Endothelial cell of umbilical vein (primary cell): ENCODE measurements at regions not wholly inside any gene's neighbourhood (a gene's known extent, or its start where the extent isn't known, plus 50 kb on each side); places are given as distances from the start of the nearest gene placed in this dataset.

ENCODE experiments used
- CTCF ChIP-seq, 2 donors: IDR thresholded peaks; 1 replicate in 1 of 2; 2 replicates in 1 of 2; pipeline ENCODE4 v1.5.1; 2011; ENCODE audit warnings: low read length in 2 of 2, mild to moderate bottlenecking in 2 of 2, moderate library complexity in 2 of 2, control low read depth in 1 of 2, inconsistent platforms in 1 of 2, low read depth in 1 of 2; ENCODE audit not compliant: insufficient read depth in 1 of 2; ENCODE audit errors: extremely low read depth in 1 of 2
- EZH2 ChIP-seq: IDR thresholded peaks from 2 replicates; pipeline ENCODE4 v1.6.1; 2012; ENCODE audit warnings: borderline replicate concordance, low read depth, mild to moderate bottlenecking, moderate library complexity, low read length, inconsistent platforms; ENCODE audit not compliant: severe bottlenecking
- FOS ChIP-seq: IDR thresholded peaks from 2 replicates; pipeline ENCODE4 v1.6.1; 2011; ENCODE audit warnings: mild to moderate bottlenecking, low read length, moderate library complexity, borderline replicate concordance; ENCODE audit not compliant: insufficient read depth
- GATA2 ChIP-seq: IDR thresholded peaks from 2 replicates; pipeline ENCODE4 v1.7.0; 2011; ENCODE audit warnings: low read depth, mild to moderate bottlenecking, moderate library complexity, mixed read lengths, low read length; ENCODE audit not compliant: insufficient read length, insufficient read depth
- POLR2A ChIP-seq: IDR thresholded peaks from 2 replicates; pipeline ENCODE4 v1.6.1; 2012; ENCODE audit warnings: low read depth, mild to moderate bottlenecking, control low read depth, low read length
- POLR2AphosphoS5 ChIP-seq: IDR thresholded peaks from 2 replicates; pipeline ENCODE4 v1.6.1; 2012; ENCODE audit warnings: low read depth, mild to moderate bottlenecking, control low read depth, low read length, moderate library complexity; ENCODE audit not compliant: insufficient read depth
- TF ChIP-seq, protein P1 (sequence below): IDR thresholded peaks from 2 replicates; pipeline ENCODE4 v1.6.1; 2011; ENCODE audit not compliant: insufficient read depth, insufficient read length

- no peak for TF ChIP-seq EZH2
- no peak for TF ChIP-seq CTCF (IDR thresholded peaks at IDR 0.05; ENCODE audit: extremely low read depth in 1 of 2, insufficient read depth in 1 of 2, low read depth in 1 of 2, low read length in 2 of 2)
- no peak for TF ChIP-seq FOS
- TF ChIP-seq, protein P1, sequence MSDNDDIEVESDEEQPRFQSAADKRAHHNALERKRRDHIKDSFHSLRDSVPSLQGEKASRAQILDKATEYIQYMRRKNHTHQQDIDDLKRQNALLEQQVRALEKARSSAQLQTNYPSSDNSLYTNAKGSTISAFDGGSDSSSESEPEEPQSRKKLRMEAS, result no peak
- TF ChIP-seq POLR2A, result no peak
- no peak for TF ChIP-seq POLR2AphosphoS5
- TF ChIP-seq GATA2, result no peak
Measured at GRCh38 chr2:118607641-118608040, 239.8 kb downstream of the EN1 start.
